B cell (primary cell): ENCODE measurements at regions not wholly inside any gene's neighbourhood (a gene's known extent, or its start where the extent isn't known, plus 50 kb on each side); places are given as distances from the start of the nearest gene placed in this dataset.

ENCODE experiments used
- ATAC-seq: fragments of 200-7000 bp; cut with Tn5 transposase; one replicate; pipeline ENCODE4 v1.10.0; 2021; ENCODE audit warnings: low read depth, mild to moderate bottlenecking, moderate number of reproducible peaks, moderate library complexity
- CTCF ChIA-PET: fragments of 350-600 bp; sonication (Branson Sonifier 250); formaldehyde crosslinking; loops from one replicate; lab custom pipeline; 2021; ENCODE audit warnings: antibody characterized with exemption, inconsistent platforms; lab: Charles Lee
- POLR2A ChIA-PET: fragments of 350-600 bp; sonication (Branson Sonifier 250); formaldehyde crosslinking; loops from one replicate; lab custom pipeline; 2021; ENCODE audit warnings: antibody characterized with exemption; lab: Charles Lee
- DNase-seq: peaks from one replicate; pipeline ENCODE4 v3.0.0; 2013
- H2AFZ ChIP-seq: 2 replicates; pipeline ENCODE4 v1.6.1; 2012; ENCODE audit warnings: mild to moderate bottlenecking, low read depth, low read length; ENCODE audit not compliant: insufficient read depth, poor library complexity, severe bottlenecking
- H3K27ac ChIP-seq, 2 donors: 1 replicate in 1 of 2; 2 replicates in 1 of 2; pipeline ENCODE4 v1.5.1; 2012 to 2013; ENCODE audit warnings: low read length in 2 of 2, mild to moderate bottlenecking in 2 of 2, moderate library complexity in 1 of 2
- H3K27me3 ChIP-seq, 4 experiments: fragments of 200-600 bp in 1 of 4; sonication (generic) in 1 of 4; replicated peaks in 1 of 4; 1 replicate in 2 of 4; 2 replicates in 2 of 4; pipeline versions ENCODE4 v1.6.1 to v1.7.0; 2013 to 2016; ENCODE audit warnings: low read length in 3 of 4, mild to moderate bottlenecking in 2 of 4, mixed read lengths in 1 of 4, moderate library complexity in 1 of 4; ENCODE audit not compliant: insufficient read depth in 4 of 4, control insufficient read depth in 3 of 4; ENCODE audit errors: control extremely low read depth in 1 of 4
- H3K36me3 ChIP-seq, 2 experiments: replicated peaks in 1 of 2; 1 replicate in 1 of 2; 2 replicates in 1 of 2; pipeline versions ENCODE4 v1.6.1 to v1.7.1; 2013; ENCODE audit warnings: low read length in 1 of 2; ENCODE audit not compliant: insufficient read depth in 2 of 2, control insufficient read depth in 1 of 2; ENCODE audit errors: control extremely low read depth in 1 of 2, extremely low read depth in 1 of 2
- H3K4me1 ChIP-seq, 2 donors: fragments of 200-600 bp in 1 of 2; sonication (generic) in 1 of 2; 1 replicate in 1 of 2; 2 replicates in 1 of 2; pipeline versions ENCODE4 v1.5.1 to v1.6.1; 2013 to 2017; ENCODE audit warnings: low read length in 2 of 2; ENCODE audit not compliant: control insufficient read depth in 2 of 2, insufficient read depth in 2 of 2
- H3K4me2 ChIP-seq: replicated peaks from 2 replicates; pipeline ENCODE3; 2012; ENCODE audit warnings: mild to moderate bottlenecking, low read depth, low read length; ENCODE audit not compliant: poor library complexity, severe bottlenecking
- H3K4me3 ChIP-seq, 5 experiments: fragments of 200-600 bp in 1 of 5; sonication (generic) in 1 of 5; 1 replicate in 3 of 5; 2 replicates in 2 of 5; pipeline versions ENCODE4 v1.5.1 to v1.7.0; 2011 to 2016; ENCODE audit warnings: low read length in 4 of 5, mild to moderate bottlenecking in 4 of 5, low read depth in 2 of 5, control low read depth in 1 of 5, moderate library complexity in 1 of 5; ENCODE audit not compliant: insufficient read depth in 1 of 5; ENCODE audit errors: control extremely low read depth in 1 of 5, extremely low read depth in 1 of 5
- H3K79me2 ChIP-seq: fragments of 200-600 bp; sonication (generic); one replicate; pipeline ENCODE4 v1.6.0; 2016; ENCODE audit warnings: low read length; ENCODE audit not compliant: control insufficient read depth, insufficient read depth
- H3K9ac ChIP-seq: fragments of 200-600 bp; sonication (generic); 2 replicates; pipeline ENCODE4 v1.6.1; 2017; ENCODE audit warnings: mild to moderate bottlenecking, low read length, moderate library complexity
- H3K9me3 ChIP-seq, 3 donors: one replicate each; pipeline versions ENCODE4 v1.6.1 to v1.7.1; 2013; ENCODE audit warnings: low read length in 2 of 3; ENCODE audit not compliant: control insufficient read depth in 2 of 3, insufficient read depth in 1 of 3; ENCODE audit errors: control extremely low read depth in 1 of 3
- H4K20me1 ChIP-seq: 2 replicates; pipeline ENCODE4 v1.6.0; 2012; ENCODE audit warnings: mild to moderate bottlenecking, low read length; ENCODE audit not compliant: insufficient read depth, control insufficient read depth, poor library complexity, severe bottlenecking
- H3K27ac Mint-ChIP-seq: one replicate; pipeline ENCODE4 v1.8.0; 2021; ENCODE audit warnings: mixed read lengths
- H3K27me3 Mint-ChIP-seq: one replicate; pipeline ENCODE4 v1.8.0; 2021; ENCODE audit warnings: mixed read lengths
- H3K4me1 Mint-ChIP-seq: one replicate; pipeline ENCODE4 v1.8.0; 2021; ENCODE audit warnings: mixed read lengths
- H3K4me3 Mint-ChIP-seq: one replicate; pipeline ENCODE4 v1.8.0; 2021; ENCODE audit warnings: mixed read lengths
- H3K9me3 Mint-ChIP-seq: one replicate; pipeline ENCODE4 v1.8.0; 2022; ENCODE audit warnings: mixed read lengths; ENCODE audit not compliant: insufficient read depth
- CTCF ChIP-seq: fragments of 200-600 bp; IDR thresholded peaks from one replicate; pipeline ENCODE4 v1.8.0; 2022; ENCODE audit warnings: antibody characterized with exemption, mild to moderate bottlenecking
- EZH2 ChIP-seq: IDR thresholded peaks from 2 replicates; pipeline ENCODE4 v1.6.1; 2012; ENCODE audit warnings: borderline replicate concordance, low read depth, mild to moderate bottlenecking, moderate library complexity, low read length; ENCODE audit not compliant: insufficient read depth, poor library complexity, severe bottlenecking
- WGBS: methylation state at CpG from one replicate; pipeline ENCODE4 v1.1.5; 2013; ENCODE audit warnings: missing lambda C conversion rate; ENCODE audit not compliant: insufficient coverage; 5-methylcytosine and 5-hydroxymethylcytosine counted together
- intact Hi-C: fragments of 100-400 bp; cut with micrococcal nuclease; formaldehyde crosslinking; loops from one replicate; pipeline ENCODE4 v1.10.0; 2022

- POLR2A ChIA-PET: no interaction called here
- no peaks in the 10 kb centered on the region for H3K4me1 ChIP-seq
- Mint-ChIP-seq H3K27ac (no peak overlapping the region), H3K27me3 (no peaks in the 10 kb centered on the region), H3K4me3 (no peak overlapping the region), H3K4me1 (no peaks in the 10 kb centered on the region), H3K9me3 (peaks cover 3% of the 10 kb centered on the region)
- 20% methylated on average over 1 of the region's 5 CpGs for WGBS
- no peaks in the 10 kb centered on the region for H3K27me3 ChIP-seq
- no peak overlapping the region for H3K27ac ChIP-seq
- intact Hi-C loops: no loop called here
- no peak overlapping the region for H3K9ac ChIP-seq
- TF ChIP-seq EZH2 (no peak), CTCF (no peak)
- H2AFZ ChIP-seq: no peak overlapping the region
- CTCF ChIA-PET: no interaction called here
- no peak overlapping the region for H3K4me2 ChIP-seq
- DNase-seq: no peak
- no peaks in the 10 kb centered on the region for H4K20me1 ChIP-seq
- no peaks in the 10 kb centered on the region for H3K79me2 ChIP-seq
- no peaks in the 10 kb centered on the region for H3K36me3 ChIP-seq
- no peaks in the 10 kb centered on the region for H3K9me3 ChIP-seq
- H3K4me3 ChIP-seq: no peak overlapping the region
- no peak for ATAC-seq
Measured at GRCh38 chr4:173879509-173879908, 349.5 kb upstream of the HAND2 start.

GRCh38 chr4:173878701-173879100 lies 348.7 kb upstream of the HAND2 start:
- TF ChIP-seq EZH2 (no peak), CTCF (no peak)
- DNase-seq: no peak
- Mint-ChIP-seq H3K27me3 (no peaks in the 10 kb centered on the region), H3K27ac (no peak overlapping the region), H3K4me1 (no peaks in the 10 kb centered on the region), H3K9me3 (peaks cover 3% of the 10 kb centered on the region), H3K4me3 (no peak overlapping the region)
- H3K9me3 ChIP-seq: no peaks in the 10 kb centered on the region
- H3K4me3 ChIP-seq: no peak overlapping the region
- H3K4me1 ChIP-seq: no peaks in the 10 kb centered on the region
- H3K9ac ChIP-seq: no peak overlapping the region
- H4K20me1 ChIP-seq: no peaks in the 10 kb centered on the region
- no peak overlapping the region for H3K4me2 ChIP-seq
- ChIA-PET CTCF (no interaction called here), POLR2A (no interaction called here)
- no peak for ATAC-seq
- no peak overlapping the region for H2AFZ ChIP-seq
- no peaks in the 10 kb centered on the region for H3K27me3 ChIP-seq
- intact Hi-C loops: no loop called here
- H3K27ac ChIP-seq: no peak overlapping the region
- no peaks in the 10 kb centered on the region for H3K79me2 ChIP-seq
- no CpG with 5 or more reads among the region's 5 CpGs for WGBS
- H3K36me3 ChIP-seq: no peaks in the 10 kb centered on the region
